ENCODE measurements at regions not wholly inside any gene's neighbourhood (a gene's known extent, or its start where the extent isn't known, plus 50 kb on each side); places are given as distances from the start of the nearest gene placed in this dataset.

- DNase-seq (ENCODE audit: low read depth, low spot score), result peak; percentile 34
- in situ Hi-C loops (cut with HindIII; ENCODE audit: low pct_unique_long_range_greater_than_20kb, low sequenced_read_pairs), result no loop called here
Measured at GRCh38 chr3:25103391-25103790, 324.7 kb upstream of the RARB start.

GRCh38 chr3:25107918-25108617 lies 320.0 kb upstream of the RARB start:
- in situ Hi-C loops (cut with HindIII; ENCODE audit: low pct_unique_long_range_greater_than_20kb, low sequenced_read_pairs), result no loop called here
- DNase-seq (ENCODE audit: low read depth, low spot score), result no peak

- DNase-seq (ENCODE audit: low read depth, low spot score), result no peak
- in situ Hi-C loops (cut with HindIII; ENCODE audit: low pct_unique_long_range_greater_than_20kb, low sequenced_read_pairs), result no loop called here
Measured at GRCh38 chr3:25110642-25111041, 317.4 kb upstream of the RARB start.

GRCh38 chr3:25113891-25114290 lies 314.2 kb upstream of the RARB start:
- in situ Hi-C loops (cut with HindIII; ENCODE audit: low pct_unique_long_range_greater_than_20kb, low sequenced_read_pairs), result no loop called here
- DNase-seq (ENCODE audit: low read depth, low spot score), result no peak

- no peak for DNase-seq (ENCODE audit: low read depth, low spot score)
- in situ Hi-C loops (cut with HindIII; ENCODE audit: low pct_unique_long_range_greater_than_20kb, low sequenced_read_pairs), result no loop called here
Measured at GRCh38 chr3:25114532-25114931, 313.5 kb upstream of the RARB start.

- in situ Hi-C loops (cut with HindIII; ENCODE audit: low pct_unique_long_range_greater_than_20kb, low sequenced_read_pairs), result no loop called here
Measured at GRCh38 chr3:25117005-25117593, 311.0 kb upstream of the RARB start.

GRCh38 chr3:25119682-25120081 lies 308.4 kb upstream of the RARB start:
- in situ Hi-C loops (cut with HindIII; ENCODE audit: low pct_unique_long_range_greater_than_20kb, low sequenced_read_pairs), result no loop called here
- no peak for DNase-seq (ENCODE audit: low read depth, low spot score)

More at GRCh38 chr3:25117005-25117593, 311.0 kb upstream of the RARB start:
- no peak for DNase-seq (ENCODE audit: low read depth, low spot score)

GRCh38 chr3:25120665-25121064 lies 307.4 kb upstream of the RARB start:
- in situ Hi-C loops (cut with HindIII; ENCODE audit: low pct_unique_long_range_greater_than_20kb, low sequenced_read_pairs), result no loop called here
- no peak for DNase-seq (ENCODE audit: low read depth, low spot score)

GRCh38 chr3:25125201-25125600 lies 302.9 kb upstream of the RARB start:
- in situ Hi-C loops (cut with HindIII; ENCODE audit: low pct_unique_long_range_greater_than_20kb, low sequenced_read_pairs), result no loop called here
- no peak for DNase-seq (ENCODE audit: low read depth, low spot score)

- in situ Hi-C loops (cut with HindIII; ENCODE audit: low pct_unique_long_range_greater_than_20kb, low sequenced_read_pairs), result no loop called here
- no peak for DNase-seq (ENCODE audit: low read depth, low spot score)
Measured at GRCh38 chr3:25128735-25129134, 299.3 kb upstream of the RARB start.

- DNase-seq (ENCODE audit: low read depth, low spot score), result no peak
- in situ Hi-C loops (cut with HindIII; ENCODE audit: low pct_unique_long_range_greater_than_20kb, low sequenced_read_pairs), result no loop called here
Measured at GRCh38 chr3:25130724-25131520, 297.1 kb upstream of the RARB start.

GRCh38 chr3:25133588-25133987 lies 294.5 kb upstream of the RARB start:
- no peak for DNase-seq (ENCODE audit: low read depth, low spot score)
- in situ Hi-C loops (cut with HindIII; ENCODE audit: low pct_unique_long_range_greater_than_20kb, low sequenced_read_pairs), result no loop called here

- no peak for DNase-seq (ENCODE audit: low read depth, low spot score)
- in situ Hi-C loops (cut with HindIII; ENCODE audit: low pct_unique_long_range_greater_than_20kb, low sequenced_read_pairs), result no loop called here
Measured at GRCh38 chr3:25137606-25138005, 290.5 kb upstream of the RARB start.

- in situ Hi-C loops (cut with HindIII; ENCODE audit: low pct_unique_long_range_greater_than_20kb, low sequenced_read_pairs), result no loop called here
- no peak for DNase-seq (ENCODE audit: low read depth, low spot score)
Measured at GRCh38 chr3:25139267-25139666, 288.8 kb upstream of the RARB start.

GRCh38 chr3:25142609-25143355 lies 285.3 kb upstream of the RARB start:
- no peak for DNase-seq (ENCODE audit: low read depth, low spot score)
- in situ Hi-C loops (cut with HindIII; ENCODE audit: low pct_unique_long_range_greater_than_20kb, low sequenced_read_pairs), result no loop called here

GRCh38 chr3:25143356-25144025 lies 284.6 kb upstream of the RARB start:
- no peak for DNase-seq (ENCODE audit: low read depth, low spot score)
- in situ Hi-C loops (cut with HindIII; ENCODE audit: low pct_unique_long_range_greater_than_20kb, low sequenced_read_pairs), result no loop called here

- in situ Hi-C loops (cut with HindIII; ENCODE audit: low pct_unique_long_range_greater_than_20kb, low sequenced_read_pairs), result no loop called here
Measured at GRCh38 chr3:25144430-25144829, 283.6 kb upstream of the RARB start.

GRCh38 chr3:25145176-25145575 lies 282.9 kb upstream of the RARB start:
- in situ Hi-C loops (cut with HindIII; ENCODE audit: low pct_unique_long_range_greater_than_20kb, low sequenced_read_pairs), result no loop called here
- no peak for DNase-seq (ENCODE audit: low read depth, low spot score)

More at GRCh38 chr3:25144430-25144829, 283.6 kb upstream of the RARB start:
- DNase-seq (ENCODE audit: low read depth, low spot score), result no peak

Measured in SK-MEL-5 (cell line).